ENCODE measurements at regions not wholly inside any gene's neighbourhood (a gene's known extent, or its start where the extent isn't known, plus 50 kb on each side); places are given as distances from the start of the nearest gene placed in this dataset.

- TF ChIP-seq CTCF (IDR thresholded peaks at IDR 0.05; ENCODE audit: insufficient read depth, missing control alignments) = no peak
- FAIRE-seq = no peak
- no peak for DNase-seq (ENCODE audit: insufficient read length, low spot score)
Observed at GRCh38 chr22:48570912-48571311, 1256.8 kb downstream of the BRD1 start.

- DNase-seq (ENCODE audit: insufficient read length, low spot score) = no peak
- no peak for TF ChIP-seq CTCF (IDR thresholded peaks at IDR 0.05; ENCODE audit: insufficient read depth, missing control alignments)
- FAIRE-seq = no peak
Observed at GRCh38 chr22:48569476-48570233, 1258.0 kb downstream of the BRD1 start.

GRCh38 chr22:48568736-48569330 is 1258.8 kb downstream of the BRD1 start:
- FAIRE-seq = no peak
- DNase-seq (ENCODE audit: insufficient read length, low spot score) = no peak
- TF ChIP-seq CTCF (IDR thresholded peaks at IDR 0.05; ENCODE audit: insufficient read depth, missing control alignments) = no peak

- no peak for DNase-seq (ENCODE audit: insufficient read length, low spot score)
- TF ChIP-seq CTCF (IDR thresholded peaks at IDR 0.05; ENCODE audit: insufficient read depth, missing control alignments) = no peak
- FAIRE-seq = no peak
Observed at GRCh38 chr22:48567213-48567975, 1260.3 kb downstream of the BRD1 start.

GRCh38 chr22:48566741-48567140 is 1260.9 kb downstream of the BRD1 start:
- FAIRE-seq = no peak
- no peak for DNase-seq (ENCODE audit: insufficient read length, low spot score)
- TF ChIP-seq CTCF (IDR thresholded peaks at IDR 0.05; ENCODE audit: insufficient read depth, missing control alignments) = no peak

- FAIRE-seq (no peak), DNase-seq (ENCODE audit: insufficient read length, low spot score) (no peak)
- TF ChIP-seq CTCF (IDR thresholded peaks at IDR 0.05; ENCODE audit: insufficient read depth, missing control alignments) = no peak
Observed at GRCh38 chr22:48565901-48566501, 1261.7 kb downstream of the BRD1 start.

Data from D721Med (cell line).